GM12872 (cell line): ENCODE measurements at regions not wholly inside any gene's neighbourhood (a gene's known extent, or its start where the extent isn't known, plus 50 kb on each side); places are given as distances from the start of the nearest gene placed in this dataset.

Experiments used
- CTCF ChIP-seq: IDR thresholded peaks from 3 replicates; pipeline ENCODE4 v1.5.1; 2011; ENCODE audit warnings: low read depth, mild to moderate bottlenecking, low read length, moderate library complexity; ENCODE audit not compliant: insufficient read depth

- no peak for TF ChIP-seq CTCF
These were observed 169.2 kb upstream of the FHL2 start for GRCh38 chr2:105567996-105568494.

GRCh38 chr2:105563000-105563719 lies 164.3 kb upstream of the FHL2 start:
- TF ChIP-seq CTCF: no peak

GRCh38 chr2:105561401-105561800 lies 162.6 kb upstream of the FHL2 start:
- TF ChIP-seq CTCF: no peak

GRCh38 chr2:105560157-105560556 lies 161.3 kb upstream of the FHL2 start:
- TF ChIP-seq CTCF: no peak

- no peak for TF ChIP-seq CTCF
These were observed 158.4 kb upstream of the FHL2 start for GRCh38 chr2:105557021-105557920.

GRCh38 chr2:105556366-105556765 lies 157.5 kb upstream of the FHL2 start:
- TF ChIP-seq CTCF: no peak

- TF ChIP-seq CTCF: no peak
These were observed 155.4 kb upstream of the FHL2 start for GRCh38 chr2:105554235-105554634.
